Esophagus muscularis mucosa (tissue), 4 donors: ENCODE measurements at regions not wholly inside any gene's neighbourhood (a gene's known extent, or its start where the extent isn't known, plus 50 kb on each side); places are given as distances from the start of the nearest gene placed in this dataset.

Experiments used
- DNase-seq: peaks from one replicate; pipeline ENCODE4 v3.0.0-alpha.2; 2017; ENCODE audit errors: extremely low spot score
- H3K27ac ChIP-seq, 4 donors: fragments of 200-600 bp; sonication (generic); replicated peaks in 1 of 4; 1 replicate in 3 of 4; 2 replicates in 1 of 4; pipeline ENCODE4 v1.5.1; 2016 to 2019; ENCODE audit warnings: mild to moderate bottlenecking in 1 of 4
- H3K27me3 ChIP-seq, 4 donors: fragments of 200-600 bp; sonication (generic); one replicate each; pipeline versions ENCODE4 v1.5.1 to v1.6.0; 2016 to 2019
- H3K36me3 ChIP-seq, 4 donors: fragments of 200-600 bp; sonication (generic); one replicate each; pipeline ENCODE4 v1.5.1; 2016 to 2019
- H3K4me1 ChIP-seq, 4 donors: fragments of 200-600 bp; sonication (generic); one replicate each; pipeline ENCODE4 v1.5.1; 2016 to 2019
- H3K4me3 ChIP-seq, 4 donors: fragments of 200-600 bp; sonication (generic); 1 replicate in 2 of 4; 2 replicates in 2 of 4; pipeline ENCODE4 v1.5.1; 2016 to 2019; ENCODE audit warnings: mild to moderate bottlenecking in 4 of 4, moderate library complexity in 1 of 4
- H3K9me3 ChIP-seq, 4 donors: fragments of 200-600 bp; sonication (generic); 1 replicate in 3 of 4; 2 replicates in 1 of 4; pipeline ENCODE4 v1.5.1; 2016 to 2019
- CTCF ChIP-seq, 3 experiments: fragments of 200-600 bp in 2 of 3; fragments of 450-650 bp in 1 of 3; sonication (generic) in 2 of 3; IDR thresholded peaks; one replicate each; pipeline ENCODE4 v1.5.1; 2017 to 2019; ENCODE audit warnings: antibody characterized with exemption in 3 of 3, mild to moderate bottlenecking in 2 of 3, moderate library complexity in 1 of 3
- EP300 ChIP-seq: sonication (generic); formaldehyde crosslinking; IDR thresholded peaks from one replicate; pipeline ENCODE4 v1.6.1; 2017; ENCODE audit warnings: antibody characterized with exemption
- POLR2A ChIP-seq: fragments of 450-650 bp; IDR thresholded peaks from one replicate; pipeline ENCODE4 v1.6.1; 2017; ENCODE audit warnings: antibody characterized with exemption, moderate library complexity, mild to moderate bottlenecking, low read depth
- POLR2AphosphoS5 ChIP-seq, 2 donors: sonication (generic); formaldehyde crosslinking; IDR thresholded peaks; one replicate each; pipeline ENCODE4 v1.6.1; 2017; ENCODE audit warnings: antibody characterized with exemption in 2 of 2
- WGBS: methylation state at CpG from one replicate; pipeline ENCODE4 v1.1.5; 2018; 5-methylcytosine and 5-hydroxymethylcytosine counted together
- intact Hi-C: fragments of 100-400 bp; cut with DNase I; formaldehyde crosslinking; loops from one replicate; pipeline ENCODE4 v1.15.1; 2023

GRCh38 chrX:134146493-134146892 lies 90.5 kb upstream of the CCDC160 start:
- intact Hi-C loops: no loop called here

DNA sequence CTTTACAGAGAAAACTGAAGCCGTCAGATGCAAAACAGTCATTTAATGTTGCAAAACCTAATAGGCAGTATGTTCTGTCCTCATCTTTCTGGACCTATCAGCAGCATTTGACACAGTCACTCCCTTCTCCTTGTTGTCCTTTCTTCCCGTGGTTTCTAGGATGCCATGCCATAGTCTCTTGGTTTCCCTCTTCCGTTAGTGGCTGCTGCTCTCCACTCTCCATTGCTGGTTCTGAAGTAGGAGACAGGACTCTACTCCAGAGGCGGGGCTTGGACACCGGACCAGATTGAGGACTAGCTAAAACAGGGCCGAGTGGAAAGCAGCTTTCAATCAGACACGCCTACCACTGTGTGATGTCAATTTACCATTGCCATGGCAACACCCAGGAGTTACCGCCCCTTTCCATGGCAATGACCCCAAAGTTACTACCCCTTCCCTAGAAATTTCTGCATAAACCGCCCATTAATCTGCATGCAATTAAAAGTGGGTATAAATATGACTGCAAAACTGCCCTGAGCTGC lies 88.8 kb upstream of the CCDC160 start:
- Histone ChIP-seq H3K9me3 (no peaks in the 10 kb centered on the region), H3K27me3 (no peaks in the 10 kb centered on the region), H3K36me3 (no peaks in the 10 kb centered on the region), H3K27ac (no peak overlapping the region), H3K4me1 (peaks cover 0 to 11% (median 0%) of the 10 kb centered on the region in 4 donors), H3K4me3 (peak overlapping the region in 3 of 4 donors; percentile 14 to 30 (median 16))
- no peak for DNase-seq
- WGBS: 56% methylated on average over 9 of the region's 9 CpGs
- intact Hi-C loops: no loop called here
- TF ChIP-seq POLR2A: no peak
- no peak for TF ChIP-seq POLR2AphosphoS5 (IDR thresholded peaks at IDR 0.05)
- TF ChIP-seq CTCF (IDR thresholded peaks at IDR 0.05): no peak
- no peak for TF ChIP-seq EP300

More at GRCh38 chrX:134146493-134146892, 90.5 kb upstream of the CCDC160 start:
- Histone ChIP-seq H3K4me1 (peaks cover 0 to 11% (median 0%) of the 10 kb centered on the region in 4 donors), H3K4me3 (no peak overlapping the region), H3K36me3 (no peaks in the 10 kb centered on the region), H3K27ac (no peak overlapping the region), H3K27me3 (no peaks in the 10 kb centered on the region), H3K9me3 (no peaks in the 10 kb centered on the region)
- DNase-seq: no peak
- 68% methylated on average over 6 of the region's 6 CpGs for WGBS
- no peak for TF ChIP-seq CTCF (IDR thresholded peaks at IDR 0.05)
- no peak for TF ChIP-seq EP300
- no peak for TF ChIP-seq POLR2AphosphoS5 (IDR thresholded peaks at IDR 0.05)
- TF ChIP-seq POLR2A: no peak

DNA sequence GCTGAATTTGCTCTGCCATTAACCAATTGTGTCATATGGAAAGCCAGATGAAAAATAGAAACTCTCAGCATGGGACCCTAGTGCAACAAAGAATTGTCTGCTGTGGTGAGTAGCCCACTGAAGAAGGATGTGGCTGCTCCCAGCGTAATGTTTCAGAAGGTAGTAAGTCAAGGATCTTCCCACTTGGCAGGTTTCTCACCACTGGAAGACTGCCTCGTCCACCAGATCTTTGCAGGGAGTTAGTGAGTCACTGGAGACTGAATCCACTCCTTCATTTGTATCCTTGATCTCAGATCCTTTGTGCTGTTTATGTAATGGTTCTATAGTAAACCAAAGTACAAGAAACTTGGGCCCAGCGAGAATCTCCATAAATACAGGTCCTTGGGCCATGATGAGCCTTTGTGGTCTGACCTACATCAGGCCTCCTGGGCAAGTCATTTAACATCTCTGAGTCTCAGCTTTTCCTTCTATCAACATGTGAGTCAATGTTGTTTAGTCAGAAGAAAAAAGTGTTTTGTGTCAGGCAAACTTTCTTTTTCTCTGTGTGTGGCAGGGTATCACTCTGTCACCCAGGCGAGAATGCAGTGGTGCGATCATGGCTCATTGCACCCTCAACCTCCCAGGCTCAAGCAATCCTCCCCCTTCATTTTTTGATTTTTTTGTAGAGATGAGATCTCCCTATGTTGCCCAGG lies 78.0 kb upstream of the CCDC160 start:
- Histone ChIP-seq H3K27me3 (no peaks in the 10 kb centered on the region), H3K27ac (no peak overlapping the region), H3K4me3 (no peak overlapping the region), H3K4me1 (no peaks in the 10 kb centered on the region), H3K36me3 (no peaks in the 10 kb centered on the region), H3K9me3 (no peaks in the 10 kb centered on the region)
- no peak for TF ChIP-seq CTCF (IDR thresholded peaks at IDR 0.05)
- no peak for TF ChIP-seq EP300
- no peak for TF ChIP-seq POLR2AphosphoS5 (IDR thresholded peaks at IDR 0.05)
- no peak for TF ChIP-seq POLR2A
- no peak for DNase-seq
- WGBS: 83% methylated on average over 5 of the region's 5 CpGs
- intact Hi-C loops: no loop called here

GRCh38 chrX:134161162-134161561 lies 75.8 kb upstream of the CCDC160 start:
- Histone ChIP-seq H3K27me3 (no peaks in the 10 kb centered on the region), H3K9me3 (no peaks in the 10 kb centered on the region), H3K4me3 (no peak overlapping the region), H3K4me1 (no peaks in the 10 kb centered on the region), H3K27ac (no peak overlapping the region), H3K36me3 (no peaks in the 10 kb centered on the region)
- intact Hi-C loops: no loop called here
- WGBS: 54% methylated on average over 2 of the region's 2 CpGs
- TF ChIP-seq EP300 (no peak), POLR2A (no peak), POLR2AphosphoS5 (IDR thresholded peaks at IDR 0.05) (no peak), CTCF (IDR thresholded peaks at IDR 0.05) (no peak)
- no peak for DNase-seq
